ENCODE measurements at regions not wholly inside any gene's neighbourhood (a gene's known extent, or its start where the extent isn't known, plus 50 kb on each side); places are given as distances from the start of the nearest gene placed in this dataset.
A peak's percentile ranks its signal among the peaks of the same experiment; 100 is the strongest.

GRCh38 chr15:39018966-39019365 lies 454.4 kb upstream of the RASGRP1 start:
- H3K9me3 ChIP-seq = no peaks in the 10 kb centered on the region
- no peak overlapping the region for H3K4me2 ChIP-seq
- no peaks in the 10 kb centered on the region for H3K36me3 ChIP-seq (replicated peaks in 1 of 2; ENCODE audit: control insufficient read depth in 1 of 2, insufficient read depth in 2 of 2, low read length in 1 of 2)
- H4K20me1 ChIP-seq (ENCODE audit: insufficient read depth) = no peaks in the 10 kb centered on the region
- no peaks in the 10 kb centered on the region for H3K9me2 ChIP-seq
- H3K4me1 ChIP-seq (ENCODE audit: control insufficient read depth in 1 of 2, insufficient read depth in 2 of 2, low read depth in 1 of 2, low read length in 1 of 2) = peaks cover 0 to 3% of the 10 kb centered on the region in 2 experiments; a peak in 2 of 4 replicates
- no peak overlapping the region for H3K4me3 ChIP-seq (ENCODE audit: low read depth in 2 of 2, low read length in 1 of 2)
- TF ChIP-seq PBX3 (IDR thresholded peaks at IDR 0.05) = no peak
- H2AFZ ChIP-seq (ENCODE audit: low read depth) = no peak overlapping the region
- ChIA-PET POLR2A (no interaction called here), CTCF (interaction anchor here (0.6 kb wide), 1 partner anchor 36 kb away, joined by 3 read pairs; no protein-coding TSS in a partner anchor)
- DNase-seq = no peak
- H3K79me2 ChIP-seq (ENCODE audit: insufficient read depth) = no peaks in the 10 kb centered on the region
- H3K27ac ChIP-seq (ENCODE audit: low read depth in 2 of 2, low read length in 1 of 2) = no peak overlapping the region
- no peaks in the 10 kb centered on the region for H3K27me3 ChIP-seq (ENCODE audit: insufficient read depth)
- no peaks in the 10 kb centered on the region for H3F3A ChIP-seq (replicated peaks; ENCODE audit: insufficient read depth)
- WGBS (ENCODE audit: low lambda C conversion rate) = 68% methylated on average over 4 of the region's 4 CpGs
- no peak overlapping the region for H3K9ac ChIP-seq

- H3K4me2 ChIP-seq = no peak overlapping the region
- H2AFZ ChIP-seq (ENCODE audit: low read depth) = no peak overlapping the region
- POLR2A ChIA-PET = no interaction called here
- H3K36me3 ChIP-seq (replicated peaks in 1 of 2; ENCODE audit: control insufficient read depth in 1 of 2, insufficient read depth in 2 of 2, low read length in 1 of 2) = no peaks in the 10 kb centered on the region
- H3K27me3 ChIP-seq (ENCODE audit: insufficient read depth) = no peaks in the 10 kb centered on the region
- H3K27ac ChIP-seq (ENCODE audit: low read depth in 2 of 2, low read length in 1 of 2) = 0 out of 4 replicates have a peak overlapping the region, but pooled peaks of 1 of the 2 experiments have one; percentile 8
- no peaks in the 10 kb centered on the region for H3K9me2 ChIP-seq
- no peaks in the 10 kb centered on the region for H3K79me2 ChIP-seq (ENCODE audit: insufficient read depth)
- peaks cover 0 to 8% of the 10 kb centered on the region in 2 experiments; a peak in 2 of 4 replicates for H3K4me1 ChIP-seq (ENCODE audit: control insufficient read depth in 1 of 2, insufficient read depth in 2 of 2, low read depth in 1 of 2, low read length in 1 of 2)
- no peaks in the 10 kb centered on the region for H4K20me1 ChIP-seq (ENCODE audit: insufficient read depth)
- H3F3A ChIP-seq (replicated peaks; ENCODE audit: insufficient read depth) = no peaks in the 10 kb centered on the region
- no peak for DNase-seq
- TF ChIP-seq MXI1 (IDR thresholded peaks at IDR 0.05; ENCODE audit: low read depth, low read length) (0 out of 2 replicates have a peak, but pooled peaks have one; percentile 4), TCF12 (IDR thresholded peaks at IDR 0.05) (no peak)
- no peaks in the 10 kb centered on the region for H3K9me3 ChIP-seq
- no peak overlapping the region for H3K4me3 ChIP-seq (ENCODE audit: low read depth in 2 of 2, low read length in 1 of 2)
- CTCF ChIA-PET = interaction anchor here (1.4 kb wide), 1 partner anchor 21 kb away, joined by 3 read pairs; no protein-coding TSS in a partner anchor
- whole genome bisulfite sequencing (ENCODE audit: low lambda C conversion rate) = 68% methylated on average over 2 of the region's 2 CpGs
- H3K9ac ChIP-seq = no peak overlapping the region
Measured at GRCh38 chr15:39021341-39021740, 456.7 kb upstream of the RASGRP1 start.

GRCh38 chr15:39022532-39023305 lies 458.1 kb upstream of the RASGRP1 start:
- DNase-seq = no peak
- Histone ChIP-seq H3K4me3 (ENCODE audit: low read depth in 2 of 2, low read length in 1 of 2) (no peak overlapping the region), H3K4me1 (ENCODE audit: control insufficient read depth in 1 of 2, insufficient read depth in 2 of 2, low read depth in 1 of 2, low read length in 1 of 2) (peaks cover under 1 to 8% of the 10 kb centered on the region in 2 experiments; a peak in 3 of 4 replicates), H3K4me2 (no peak overlapping the region), H3K9ac (no peak overlapping the region), H3K27ac (ENCODE audit: low read depth in 2 of 2, low read length in 1 of 2) (no peak overlapping the region), H4K20me1 (ENCODE audit: insufficient read depth) (no peaks in the 10 kb centered on the region), H3K36me3 (replicated peaks in 1 of 2; ENCODE audit: control insufficient read depth in 1 of 2, insufficient read depth in 2 of 2, low read length in 1 of 2) (no peaks in the 10 kb centered on the region), H3K27me3 (ENCODE audit: insufficient read depth) (no peaks in the 10 kb centered on the region), H3K9me3 (no peaks in the 10 kb centered on the region), H3K79me2 (ENCODE audit: insufficient read depth) (no peaks in the 10 kb centered on the region), H3K9me2 (no peaks in the 10 kb centered on the region), H2AFZ (ENCODE audit: low read depth) (no peak overlapping the region), H3F3A (replicated peaks; ENCODE audit: insufficient read depth) (no peaks in the 10 kb centered on the region)
- WGBS (ENCODE audit: low lambda C conversion rate) = 91% methylated on average over 4 of the region's 4 CpGs
- ChIA-PET CTCF (no interaction called here), POLR2A (no interaction called here)
- TF ChIP-seq IRF3 (IDR thresholded peaks at IDR 0.05; ENCODE audit: low read depth, low read length) (no peak), RCOR1 (IDR thresholded peaks at IDR 0.05; ENCODE audit: low read length) (no peak)

Measured in SK-N-SH (cell line).